Hepatocyte (in vitro differentiated cells): ENCODE measurements at regions not wholly inside any gene's neighbourhood (a gene's known extent, or its start where the extent isn't known, plus 50 kb on each side); places are given as distances from the start of the nearest gene placed in this dataset.
A peak's percentile ranks its signal among the peaks of the same experiment; 100 is the strongest.
"Not testable (repeated sequence)": the region's sequence is repeated elsewhere in the genome, so short reads cannot be mapped to it uniquely, and the experiment has no call there.

Experiments
- DNase-seq: peaks from one replicate; pipeline ENCODE4 v3.0.0-alpha.2; 2016; ENCODE audit warnings: low spot score
- H2AFZ ChIP-seq: fragments of 200-600 bp; sonication (generic); 2 replicates; pipeline ENCODE4 v1.6.0; 2016; ENCODE audit warnings: antibody characterized with exemption, mild to moderate bottlenecking
- H3K27ac ChIP-seq: fragments of 200-600 bp; sonication (generic); 2 replicates; pipeline ENCODE4 v1.5.1; 2016; ENCODE audit warnings: mild to moderate bottlenecking
- H3K27me3 ChIP-seq: fragments of 200-600 bp; sonication (generic); 2 replicates; pipeline ENCODE4 v1.6.1; 2016
- H3K36me3 ChIP-seq: fragments of 200-600 bp; sonication (generic); replicated peaks from 2 replicates; pipeline ENCODE4 v1.5.1; 2016; ENCODE audit warnings: low read depth; ENCODE audit not compliant: insufficient read depth
- H3K4me1 ChIP-seq: fragments of 200-600 bp; sonication (generic); 2 replicates; pipeline ENCODE4 v1.5.1; 2016; ENCODE audit warnings: mild to moderate bottlenecking, moderate library complexity; ENCODE audit not compliant: insufficient read depth
- H3K4me2 ChIP-seq: fragments of 200-600 bp; sonication (generic); 2 replicates; pipeline ENCODE4 v1.6.0; 2016
- H3K4me3 ChIP-seq: fragments of 200-600 bp; sonication (generic); 2 replicates; pipeline ENCODE4 v1.5.1; 2016; ENCODE audit warnings: mild to moderate bottlenecking
- H3K79me2 ChIP-seq: fragments of 200-600 bp; sonication (generic); 2 replicates; pipeline ENCODE4 v1.6.0; 2017; ENCODE audit warnings: mild to moderate bottlenecking
- H3K9me2 ChIP-seq: fragments of 200-600 bp; sonication (generic); replicated peaks from 2 replicates; pipeline ENCODE4 v1.6.0; 2017; ENCODE audit warnings: mild to moderate bottlenecking; ENCODE audit not compliant: insufficient read depth
- H3K9me3 ChIP-seq: fragments of 200-600 bp; sonication (generic); 2 replicates; pipeline ENCODE4 v1.5.1; 2016; ENCODE audit warnings: low read depth, mild to moderate bottlenecking
- H4K20me1 ChIP-seq: fragments of 200-600 bp; sonication (generic); 2 replicates; pipeline ENCODE4 v1.6.0; 2016; ENCODE audit warnings: mild to moderate bottlenecking; ENCODE audit not compliant: insufficient read depth, poor library complexity, severe bottlenecking
- CTCF ChIP-seq: fragments of 200-600 bp; sonication (generic); IDR thresholded peaks from 2 replicates; pipeline ENCODE4 v1.5.1; 2016; ENCODE audit warnings: antibody characterized with exemption, mild to moderate bottlenecking; ENCODE audit not compliant: poor library complexity
- EZH2 ChIP-seq: fragments of 200-600 bp; sonication (generic); IDR thresholded peaks from 2 replicates; pipeline ENCODE4 v1.6.1; 2016; ENCODE audit warnings: antibody characterized with exemption, mild to moderate bottlenecking, borderline replicate concordance
- EZH2phosphoT487 ChIP-seq: fragments of 200-600 bp; sonication (generic); IDR thresholded peaks from one replicate; pipeline ENCODE4 v1.6.1; 2018; ENCODE audit warnings: antibody characterized with exemption, mild to moderate bottlenecking, low read depth, moderate library complexity; ENCODE audit not compliant: unreplicated experiment, severe bottlenecking
- WGBS: methylation state at CpG from one replicate; pipeline ENCODE4 v1.1.6; 2016; ENCODE audit warnings: low lambda C conversion rate; ENCODE audit errors: missing lambda C conversion rate; 5-methylcytosine and 5-hydroxymethylcytosine counted together

DNA sequence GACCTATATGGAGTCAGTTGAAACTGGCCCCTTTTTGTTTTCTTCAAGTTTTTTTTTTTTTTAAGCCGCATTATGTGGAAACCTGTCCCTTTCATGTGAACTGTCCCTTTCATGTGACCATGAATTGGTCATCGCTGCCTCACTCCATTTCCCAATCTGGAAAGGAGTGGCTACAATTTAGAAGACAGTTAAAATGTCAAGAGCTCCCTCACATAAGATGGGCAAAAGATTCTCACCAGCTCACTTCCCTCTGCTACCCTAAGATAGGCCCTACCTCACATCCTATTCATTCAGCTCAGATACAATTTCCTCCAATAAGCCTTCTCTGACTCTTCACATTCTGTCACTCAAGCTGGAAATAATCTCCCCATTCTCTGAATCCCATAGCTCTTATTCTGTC is 111.3 kb upstream of the BCL6 start:
- H3K9me3 ChIP-seq: no peaks in the 10 kb centered on the region
- no peaks in the 10 kb centered on the region for H3K4me1 ChIP-seq
- H3K27me3 ChIP-seq: no peaks in the 10 kb centered on the region
- H3K79me2 ChIP-seq: no peaks in the 10 kb centered on the region
- 100% methylated on average over 2 of the region's 2 CpGs for WGBS
- H3K9me2 ChIP-seq: no peaks in the 10 kb centered on the region
- H3K36me3 ChIP-seq: no peaks in the 10 kb centered on the region
- no peak overlapping the region for H2AFZ ChIP-seq
- no peak for TF ChIP-seq CTCF
- TF ChIP-seq EZH2phosphoT487: no peak
- no peak for TF ChIP-seq EZH2
- no peak overlapping the region for H3K4me2 ChIP-seq
- H4K20me1 ChIP-seq: no peaks in the 10 kb centered on the region
- DNase-seq: no peak
- H3K27ac ChIP-seq: no peak overlapping the region
- H3K4me3 ChIP-seq: no peak overlapping the region

DNA sequence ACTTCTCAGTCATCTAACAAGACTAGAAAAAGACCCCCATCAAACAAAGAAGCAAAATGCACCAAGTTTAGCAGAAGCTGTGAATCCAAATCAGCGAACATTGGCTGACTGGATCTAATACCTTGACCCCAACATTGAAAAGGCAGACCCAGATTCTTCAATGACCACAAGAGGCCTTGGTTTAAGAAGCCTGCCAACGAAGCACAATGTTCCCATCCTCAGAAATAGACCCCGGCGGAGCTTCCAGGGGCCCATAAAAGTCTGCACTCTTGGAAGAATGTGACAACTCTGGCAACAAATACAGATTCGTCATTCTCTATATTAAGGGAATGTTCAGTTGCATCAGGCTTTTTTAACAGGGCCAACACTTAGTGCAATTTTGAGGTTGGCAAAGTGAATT is 112.8 kb upstream of the BCL6 start:
- Histone ChIP-seq H3K27me3 (no peaks in the 10 kb centered on the region), H3K36me3 (no peaks in the 10 kb centered on the region), H3K9me3 (no peaks in the 10 kb centered on the region), H3K79me2 (no peaks in the 10 kb centered on the region), H3K4me1 (no peaks in the 10 kb centered on the region), H2AFZ (no peak overlapping the region), H3K4me2 (no peak overlapping the region), H3K4me3 (no peak overlapping the region), H4K20me1 (no peaks in the 10 kb centered on the region), H3K27ac (no peak overlapping the region), H3K9me2 (no peaks in the 10 kb centered on the region)
- DNase-seq: no peak
- 89% methylated on average over 5 of the region's 5 CpGs for WGBS
- TF ChIP-seq CTCF (no peak), EZH2phosphoT487 (no peak), EZH2 (no peak)

DNA sequence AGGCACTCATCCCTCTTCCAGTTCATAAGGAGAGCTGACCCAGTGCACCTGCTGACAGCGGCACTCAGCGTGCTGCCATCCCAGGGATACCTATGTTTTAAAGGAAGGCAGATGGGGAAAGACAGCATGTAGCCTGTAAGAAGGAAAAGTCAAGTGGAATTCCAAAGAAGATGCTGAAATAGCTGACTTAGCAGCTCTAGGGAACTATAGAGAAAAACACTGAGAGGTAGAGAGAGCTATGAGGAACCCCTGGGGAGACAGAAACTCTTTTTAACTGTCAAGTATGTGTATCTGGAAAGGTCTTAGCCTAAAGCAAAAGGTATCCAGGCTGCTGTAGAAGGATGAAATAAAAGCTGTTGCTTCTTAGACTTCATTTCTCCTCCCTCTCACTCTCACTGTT is 113.4 kb upstream of the BCL6 start:
- 89% methylated on average over 2 of the region's 2 CpGs for WGBS
- DNase-seq: no peak
- H3K36me3 ChIP-seq: no peaks in the 10 kb centered on the region
- H3K9me3 ChIP-seq: no peaks in the 10 kb centered on the region
- H3K27ac ChIP-seq: no peak overlapping the region
- H4K20me1 ChIP-seq: no peaks in the 10 kb centered on the region
- no peak overlapping the region for H2AFZ ChIP-seq
- no peaks in the 10 kb centered on the region for H3K9me2 ChIP-seq
- TF ChIP-seq CTCF (no peak), EZH2phosphoT487 (no peak), EZH2 (no peak)
- no peak overlapping the region for H3K4me3 ChIP-seq
- no peaks in the 10 kb centered on the region for H3K79me2 ChIP-seq
- H3K4me2 ChIP-seq: no peak overlapping the region
- H3K4me1 ChIP-seq: no peaks in the 10 kb centered on the region
- H3K27me3 ChIP-seq: no peaks in the 10 kb centered on the region

- Histone ChIP-seq H3K4me2 (peak overlapping the region; percentile 67), H2AFZ (peak overlapping the region; percentile 11), H3K27ac (peak overlapping the region; percentile 37)
- H3K4me3 ChIP-seq, H4K20me1 ChIP-seq, H3K79me2 ChIP-seq, H3K9me2 ChIP-seq, H3K27me3 ChIP-seq, H3K36me3 ChIP-seq, DNase-seq, H3K4me1 ChIP-seq, H3K9me3 ChIP-seq: not testable (repeated sequence)
- WGBS: 30% methylated on average over 10 of the region's 22 CpGs
These were observed 117.5 kb upstream of the BCL6 start for GRCh38 chr3:187862701-187863277.
